Endodermal cell (in vitro differentiated cells): ENCODE measurements at regions not wholly inside any gene's neighbourhood (a gene's known extent, or its start where the extent isn't known, plus 50 kb on each side); places are given as distances from the start of the nearest gene placed in this dataset.

ENCODE experiments used
- DNase-seq: peaks from one replicate; pipeline ENCODE4 v3.0.0-alpha.2; 2017
- H3K27ac ChIP-seq: 2 replicates; pipeline ENCODE4 v1.5.1; 2013; ENCODE audit warnings: mild to moderate bottlenecking, low read depth, low read length, moderate library complexity
- H3K27me3 ChIP-seq: 2 replicates; pipeline ENCODE4 v1.6.1; 2013; ENCODE audit warnings: mild to moderate bottlenecking, low read length, moderate library complexity; ENCODE audit not compliant: insufficient read depth, control insufficient read depth, poor library complexity, severe bottlenecking
- H3K36me3 ChIP-seq: 2 replicates; pipeline ENCODE4 v1.7.0; 2013; ENCODE audit warnings: mild to moderate bottlenecking, low read length, moderate library complexity; ENCODE audit not compliant: control insufficient read depth, insufficient read depth
- H3K4me1 ChIP-seq: one replicate; pipeline ENCODE4 v1.7.0; 2013; ENCODE audit warnings: low read length; ENCODE audit not compliant: control insufficient read depth, insufficient read depth
- H3K4me3 ChIP-seq: 2 replicates; pipeline ENCODE4 v1.5.1; 2013; ENCODE audit warnings: mild to moderate bottlenecking, low read length, moderate library complexity
- H3K9ac ChIP-seq: 2 replicates; pipeline ENCODE4 v1.6.1; 2013; ENCODE audit warnings: mild to moderate bottlenecking, low read length, moderate library complexity; ENCODE audit not compliant: poor library complexity, severe bottlenecking; ENCODE audit errors: extremely low read depth
- H3K9me3 ChIP-seq: 2 replicates; pipeline ENCODE4 v1.6.1; 2013; ENCODE audit warnings: mild to moderate bottlenecking, low read length, moderate library complexity; ENCODE audit not compliant: control insufficient read depth
- H3K27ac Mint-ChIP-seq: 2 replicates; pipeline ENCODE4 v1.8.0; 2020; ENCODE audit warnings: mixed read lengths
- H3K27me3 Mint-ChIP-seq: 2 replicates; pipeline ENCODE4 v1.8.0; 2021; ENCODE audit warnings: mild to moderate bottlenecking, mixed read lengths; ENCODE audit not compliant: insufficient read depth
- H3K36me3 Mint-ChIP-seq: 2 replicates; pipeline ENCODE4 v1.8.0; 2020; ENCODE audit warnings: low read depth, mixed read lengths
- H3K4me1 Mint-ChIP-seq: 2 replicates; pipeline ENCODE4 v1.8.0; 2020; ENCODE audit warnings: mixed read lengths
- H3K4me3 Mint-ChIP-seq: 2 replicates; pipeline ENCODE4 v1.8.0; 2020; ENCODE audit warnings: mild to moderate bottlenecking, moderate library complexity, mixed read lengths
- H3K9me3 Mint-ChIP-seq: 2 replicates; pipeline ENCODE4 v1.8.0; 2020; ENCODE audit warnings: mild to moderate bottlenecking, mixed read lengths
- WGBS, 2 experiments: methylation state at CpG; one replicate each; pipeline versions ENCODE4 v1.1.5 to v1.1.7; 2013; ENCODE audit warnings: missing lambda C conversion rate in 2 of 2, mixed read lengths in 1 of 2; ENCODE audit not compliant: insufficient coverage in 1 of 2, insufficient read length in 1 of 2; 5-methylcytosine and 5-hydroxymethylcytosine counted together
- TF ChIP-seq, protein P1 (sequence below): fragments of 200-600 bp; sonication (generic); conservative IDR thresholded peaks from 2 replicates; pipeline ENCODE4 v1.5.0; 2021; ENCODE audit warnings: antibody characterized with exemption, mild to moderate bottlenecking

- 80 to 81% methylated on average over 1 to 2 of the region's 2 CpGs for WGBS, 2 experiments
- Mint-ChIP-seq H3K27ac (no peak overlapping the region), H3K4me3 (no peak overlapping the region), H3K4me1 (peaks cover 9% of the 10 kb centered on the region), H3K27me3 (no peaks in the 10 kb centered on the region), H3K9me3 (peaks cover 9% of the 10 kb centered on the region), H3K36me3 (no peaks in the 10 kb centered on the region)
- Histone ChIP-seq H3K27me3 (no peaks in the 10 kb centered on the region), H3K36me3 (no peaks in the 10 kb centered on the region), H3K27ac (no peak overlapping the region), H3K9ac (no peak overlapping the region), H3K9me3 (peaks cover 11% of the 10 kb centered on the region), H3K4me3 (no peak overlapping the region), H3K4me1 (peaks cover 2% of the 10 kb centered on the region)
- no peak for DNase-seq
- TF ChIP-seq, protein P1, sequence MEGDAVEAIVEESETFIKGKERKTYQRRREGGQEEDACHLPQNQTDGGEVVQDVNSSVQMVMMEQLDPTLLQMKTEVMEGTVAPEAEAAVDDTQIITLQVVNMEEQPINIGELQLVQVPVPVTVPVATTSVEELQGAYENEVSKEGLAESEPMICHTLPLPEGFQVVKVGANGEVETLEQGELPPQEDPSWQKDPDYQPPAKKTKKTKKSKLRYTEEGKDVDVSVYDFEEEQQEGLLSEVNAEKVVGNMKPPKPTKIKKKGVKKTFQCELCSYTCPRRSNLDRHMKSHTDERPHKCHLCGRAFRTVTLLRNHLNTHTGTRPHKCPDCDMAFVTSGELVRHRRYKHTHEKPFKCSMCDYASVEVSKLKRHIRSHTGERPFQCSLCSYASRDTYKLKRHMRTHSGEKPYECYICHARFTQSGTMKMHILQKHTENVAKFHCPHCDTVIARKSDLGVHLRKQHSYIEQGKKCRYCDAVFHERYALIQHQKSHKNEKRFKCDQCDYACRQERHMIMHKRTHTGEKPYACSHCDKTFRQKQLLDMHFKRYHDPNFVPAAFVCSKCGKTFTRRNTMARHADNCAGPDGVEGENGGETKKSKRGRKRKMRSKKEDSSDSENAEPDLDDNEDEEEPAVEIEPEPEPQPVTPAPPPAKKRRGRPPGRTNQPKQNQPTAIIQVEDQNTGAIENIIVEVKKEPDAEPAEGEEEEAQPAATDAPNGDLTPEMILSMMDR = no peak
Observed at GRCh38 chr10:31617757-31618156, 298.7 kb downstream of the ZEB1 start.

- H3K9ac ChIP-seq = no peak overlapping the region
- no peak overlapping the region for H3K4me3 ChIP-seq
- Mint-ChIP-seq H3K27ac (no peak overlapping the region), H3K4me3 (no peak overlapping the region), H3K4me1 (peaks cover 9% of the 10 kb centered on the region), H3K36me3 (no peaks in the 10 kb centered on the region), H3K27me3 (no peaks in the 10 kb centered on the region), H3K9me3 (peaks cover 8% of the 10 kb centered on the region)
- WGBS, 2 experiments = 95% methylated on average over 2 of the region's 2 CpGs; no CpG with 5 or more reads in 1 of the 2 experiments
- H3K4me1 ChIP-seq = peaks cover 2% of the 10 kb centered on the region
- no peaks in the 10 kb centered on the region for H3K27me3 ChIP-seq
- peaks cover 11% of the 10 kb centered on the region for H3K9me3 ChIP-seq
- H3K27ac ChIP-seq = no peak overlapping the region
- H3K36me3 ChIP-seq = no peaks in the 10 kb centered on the region
- DNase-seq = no peak
- TF ChIP-seq, protein P1 = no peak
Observed at GRCh38 chr10:31617133-31617532, 298.1 kb downstream of the ZEB1 start.

GRCh38 chr10:31615129-31615528, 296.1 kb downstream of the ZEB1 start:
- H3K4me1 Mint-ChIP-seq = no peaks in the 10 kb centered on the region
- H3K27me3 Mint-ChIP-seq = no peaks in the 10 kb centered on the region
- Histone ChIP-seq H3K4me3 (no peak overlapping the region), H3K36me3 (no peaks in the 10 kb centered on the region), H3K9me3 (peaks cover 11% of the 10 kb centered on the region), H3K4me1 (no peaks in the 10 kb centered on the region), H3K9ac (no peak overlapping the region), H3K27me3 (no peaks in the 10 kb centered on the region), H3K27ac (no peak overlapping the region)
- H3K4me3 Mint-ChIP-seq = no peak overlapping the region
- peaks cover 8% of the 10 kb centered on the region for H3K9me3 Mint-ChIP-seq
- TF ChIP-seq, protein P1 = no peak
- no peak overlapping the region for H3K27ac Mint-ChIP-seq
- no peaks in the 10 kb centered on the region for H3K36me3 Mint-ChIP-seq
- no peak for DNase-seq
